C4-2B (cell line): ENCODE measurements at regions not wholly inside any gene's neighbourhood (a gene's known extent, or its start where the extent isn't known, plus 50 kb on each side); places are given as distances from the start of the nearest gene placed in this dataset.

Experiments
- ZFX ChIP-seq: fragments of 450-650 bp; IDR thresholded peaks from 2 replicates; pipeline ENCODE4 v1.6.1; 2017
- TF ChIP-seq, protein P1 (sequence below): fragments of 450-650 bp; conservative IDR thresholded peaks from 2 replicates; pipeline ENCODE4 v1.5.1; 2017; ENCODE audit warnings: mild to moderate bottlenecking

DNA sequence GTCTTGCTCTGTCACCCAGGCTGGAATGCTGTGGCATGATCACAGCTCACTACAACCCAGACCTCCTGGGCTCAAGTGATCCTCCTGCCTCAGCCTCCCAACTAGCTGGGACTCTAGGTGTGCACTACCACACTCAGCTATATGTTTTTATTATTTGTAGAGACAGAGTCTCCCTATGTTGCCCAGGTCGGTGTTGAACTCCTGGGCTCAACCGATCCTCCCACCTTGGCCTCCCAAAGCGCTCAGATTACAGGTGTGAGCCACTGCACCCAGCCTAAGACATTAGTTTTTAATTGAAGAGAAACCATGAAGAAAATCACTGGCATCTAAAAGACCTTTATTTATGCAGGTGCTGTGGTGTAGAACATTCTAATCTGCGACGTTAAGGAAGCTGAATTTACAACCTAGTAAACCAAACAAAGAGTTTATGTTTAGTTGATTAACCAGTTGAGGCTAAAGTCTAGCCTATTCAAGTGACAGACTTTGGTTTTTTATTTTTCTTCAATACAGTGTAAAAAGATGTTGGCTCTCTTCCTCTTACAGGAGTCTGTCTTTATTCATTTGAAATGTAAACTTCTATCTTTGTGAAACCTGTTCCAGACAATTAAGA is 52.5 kb upstream of the NBL1 start:
- TF ChIP-seq, protein P1, sequence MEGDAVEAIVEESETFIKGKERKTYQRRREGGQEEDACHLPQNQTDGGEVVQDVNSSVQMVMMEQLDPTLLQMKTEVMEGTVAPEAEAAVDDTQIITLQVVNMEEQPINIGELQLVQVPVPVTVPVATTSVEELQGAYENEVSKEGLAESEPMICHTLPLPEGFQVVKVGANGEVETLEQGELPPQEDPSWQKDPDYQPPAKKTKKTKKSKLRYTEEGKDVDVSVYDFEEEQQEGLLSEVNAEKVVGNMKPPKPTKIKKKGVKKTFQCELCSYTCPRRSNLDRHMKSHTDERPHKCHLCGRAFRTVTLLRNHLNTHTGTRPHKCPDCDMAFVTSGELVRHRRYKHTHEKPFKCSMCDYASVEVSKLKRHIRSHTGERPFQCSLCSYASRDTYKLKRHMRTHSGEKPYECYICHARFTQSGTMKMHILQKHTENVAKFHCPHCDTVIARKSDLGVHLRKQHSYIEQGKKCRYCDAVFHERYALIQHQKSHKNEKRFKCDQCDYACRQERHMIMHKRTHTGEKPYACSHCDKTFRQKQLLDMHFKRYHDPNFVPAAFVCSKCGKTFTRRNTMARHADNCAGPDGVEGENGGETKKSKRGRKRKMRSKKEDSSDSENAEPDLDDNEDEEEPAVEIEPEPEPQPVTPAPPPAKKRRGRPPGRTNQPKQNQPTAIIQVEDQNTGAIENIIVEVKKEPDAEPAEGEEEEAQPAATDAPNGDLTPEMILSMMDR, result no peak
- no peak for TF ChIP-seq ZFX
